Ishikawa (cell line): ENCODE measurements at regions not wholly inside any gene's neighbourhood (a gene's known extent, or its start where the extent isn't known, plus 50 kb on each side); places are given as distances from the start of the nearest gene placed in this dataset.

Source experiments
- EP300 ChIP-seq: IDR thresholded peaks from 2 replicates; pipeline ENCODE4 v1.6.1; 2012; ENCODE audit warnings: borderline replicate concordance
- MAX ChIP-seq: IDR thresholded peaks from 2 replicates; pipeline ENCODE4 v1.6.1; 2012
- NFIC ChIP-seq: IDR thresholded peaks from 2 replicates; pipeline ENCODE4 v1.6.1; 2012
- RAD21 ChIP-seq: IDR thresholded peaks from 2 replicates; pipeline ENCODE4 v1.6.1; 2012; ENCODE audit warnings: low read depth
- TCF12 ChIP-seq: IDR thresholded peaks from 2 replicates; pipeline ENCODE4 v1.6.1; 2012; ENCODE audit warnings: low read depth
- USF1 ChIP-seq: IDR thresholded peaks from 2 replicates; pipeline ENCODE4 v1.6.1; 2012
- YY1 ChIP-seq: IDR thresholded peaks from 2 replicates; pipeline ENCODE4 v1.6.1; 2012; ENCODE audit warnings: low read depth

GRCh38 chr5:120767178-120767820 lies 303.2 kb downstream of the PRR16 start:
- no peak for TF ChIP-seq MAX
- TF ChIP-seq NFIC: no peak
- no peak for TF ChIP-seq TCF12
- no peak for TF ChIP-seq EP300
- TF ChIP-seq RAD21: no peak
- TF ChIP-seq USF1: no peak
- no peak for TF ChIP-seq YY1
